SJCRH30 (cell line): ENCODE measurements at regions not wholly inside any gene's neighbourhood (a gene's known extent, or its start where the extent isn't known, plus 50 kb on each side); places are given as distances from the start of the nearest gene placed in this dataset.

ENCODE experiments used
- DNase-seq, 2 experiments: peaks; one replicate each; pipeline ENCODE4 v3.0.0-alpha.2; 2015 to 2020
- H3K27ac ChIP-seq: fragments of 250-450 bp; sonication (Bioruptor Pico); 2 replicates; pipeline ENCODE4 v1.5.1; 2020; ENCODE audit warnings: mild to moderate bottlenecking, moderate library complexity
- H3K27me3 ChIP-seq: fragments of 250-450 bp; sonication (Bioruptor Pico); 2 replicates; pipeline ENCODE4 v1.5.1; 2020; ENCODE audit warnings: mild to moderate bottlenecking, moderate library complexity
- H3K36me3 ChIP-seq: fragments of 250-450 bp; sonication (Bioruptor Pico); 2 replicates; pipeline ENCODE4 v1.5.1; 2020; ENCODE audit warnings: mild to moderate bottlenecking, moderate library complexity
- H3K4me1 ChIP-seq: fragments of 250-450 bp; sonication (Bioruptor Pico); 2 replicates; pipeline ENCODE4 v1.5.1; 2020; ENCODE audit warnings: mild to moderate bottlenecking, moderate library complexity
- H3K4me3 ChIP-seq: fragments of 250-450 bp; sonication (Bioruptor Pico); 2 replicates; pipeline ENCODE4 v1.5.1; 2020; ENCODE audit warnings: mild to moderate bottlenecking, moderate library complexity
- H3K9me3 ChIP-seq: fragments of 250-450 bp; sonication (Bioruptor Pico); replicated peaks from 2 replicates; pipeline ENCODE4 v1.5.1; 2020; ENCODE audit warnings: mild to moderate bottlenecking, moderate library complexity

- Histone ChIP-seq H3K36me3 (no peaks in the 10 kb centered on the region), H3K27ac (no peak overlapping the region), H3K4me3 (no peak overlapping the region), H3K27me3 (no peaks in the 10 kb centered on the region; the same call in none of the 2 replicates), H3K4me1 (no peaks in the 10 kb centered on the region), H3K9me3 (no peaks in the 10 kb centered on the region; the same call in 1 of the 2 replicates)
- DNase-seq, result no peak
These were observed 246.4 kb upstream of the NT5C1B start for GRCh38 chr2:18835787-18836186.

- Histone ChIP-seq H3K27ac (no peak overlapping the region), H3K36me3 (no peaks in the 10 kb centered on the region), H3K27me3 (no peaks in the 10 kb centered on the region; the same call in none of the 2 replicates), H3K9me3 (no peaks in the 10 kb centered on the region; the same call in 1 of the 2 replicates), H3K4me1 (no peaks in the 10 kb centered on the region), H3K4me3 (no peak overlapping the region)
- DNase-seq, result no peak
These were observed 245.0 kb upstream of the NT5C1B start for GRCh38 chr2:18834341-18834740.

- Histone ChIP-seq H3K4me1 (no peaks in the 10 kb centered on the region), H3K9me3 (no peaks in the 10 kb centered on the region; the same call in 1 of the 2 replicates), H3K4me3 (no peak overlapping the region), H3K27ac (no peak overlapping the region), H3K27me3 (no peaks in the 10 kb centered on the region; the same call in none of the 2 replicates), H3K36me3 (no peaks in the 10 kb centered on the region)
- DNase-seq, result no peak
These were observed 244.6 kb upstream of the NT5C1B start for GRCh38 chr2:18833941-18834340.

- DNase-seq, result no peak
- H3K9me3 ChIP-seq, result no peaks in the 10 kb centered on the region; the same call in 1 of the 2 replicates
- no peaks in the 10 kb centered on the region for H3K36me3 ChIP-seq
- H3K4me1 ChIP-seq, result no peaks in the 10 kb centered on the region
- no peaks in the 10 kb centered on the region; the same call in none of the 2 replicates for H3K27me3 ChIP-seq
- no peak overlapping the region for H3K27ac ChIP-seq
- H3K4me3 ChIP-seq, result no peak overlapping the region
These were observed 242.6 kb upstream of the NT5C1B start for GRCh38 chr2:18831916-18832510.

GRCh38 chr2:18830962-18831361, 241.6 kb upstream of the NT5C1B start:
- H3K36me3 ChIP-seq, result no peaks in the 10 kb centered on the region
- H3K9me3 ChIP-seq, result no peaks in the 10 kb centered on the region; the same call in 1 of the 2 replicates
- DNase-seq, result no peak
- H3K4me1 ChIP-seq, result no peaks in the 10 kb centered on the region
- no peak overlapping the region for H3K27ac ChIP-seq
- no peaks in the 10 kb centered on the region; the same call in 1 of the 2 replicates for H3K27me3 ChIP-seq
- H3K4me3 ChIP-seq, result no peak overlapping the region

GRCh38 chr2:18829976-18830375, 240.6 kb upstream of the NT5C1B start:
- no peak overlapping the region for H3K4me3 ChIP-seq
- no peaks in the 10 kb centered on the region for H3K4me1 ChIP-seq
- H3K27ac ChIP-seq, result no peak overlapping the region
- no peak for DNase-seq
- H3K36me3 ChIP-seq, result no peaks in the 10 kb centered on the region
- no peaks in the 10 kb centered on the region for H3K27me3 ChIP-seq
- H3K9me3 ChIP-seq, result no peaks in the 10 kb centered on the region; the same call in 1 of the 2 replicates

GRCh38 chr2:18829251-18829902, 240.0 kb upstream of the NT5C1B start:
- H3K27me3 ChIP-seq, result no peaks in the 10 kb centered on the region
- no peak for DNase-seq
- no peaks in the 10 kb centered on the region for H3K36me3 ChIP-seq
- H3K4me1 ChIP-seq, result no peaks in the 10 kb centered on the region
- no peak overlapping the region for H3K4me3 ChIP-seq
- H3K27ac ChIP-seq, result no peak overlapping the region
- H3K9me3 ChIP-seq, result no peaks in the 10 kb centered on the region; the same call in 1 of the 2 replicates

GRCh38 chr2:18828296-18828695, 238.9 kb upstream of the NT5C1B start:
- H3K4me1 ChIP-seq, result no peaks in the 10 kb centered on the region
- no peaks in the 10 kb centered on the region for H3K36me3 ChIP-seq
- H3K9me3 ChIP-seq, result no peaks in the 10 kb centered on the region; the same call in 1 of the 2 replicates
- no peak overlapping the region for H3K4me3 ChIP-seq
- H3K27ac ChIP-seq, result no peak overlapping the region
- no peak for DNase-seq
- H3K27me3 ChIP-seq, result no peaks in the 10 kb centered on the region

GRCh38 chr2:18825838-18826237, 236.5 kb upstream of the NT5C1B start:
- Histone ChIP-seq H3K27me3 (no peaks in the 10 kb centered on the region), H3K4me1 (no peaks in the 10 kb centered on the region), H3K36me3 (no peaks in the 10 kb centered on the region), H3K9me3 (no peaks in the 10 kb centered on the region), H3K27ac (no peak overlapping the region), H3K4me3 (no peak overlapping the region)
- DNase-seq, result no peak

- H3K4me1 ChIP-seq, result no peaks in the 10 kb centered on the region
- no peaks in the 10 kb centered on the region for H3K9me3 ChIP-seq
- no peak overlapping the region for H3K27ac ChIP-seq
- no peaks in the 10 kb centered on the region for H3K36me3 ChIP-seq
- DNase-seq, result no peak
- no peak overlapping the region for H3K4me3 ChIP-seq
- H3K27me3 ChIP-seq, result no peaks in the 10 kb centered on the region
These were observed 235.5 kb upstream of the NT5C1B start for GRCh38 chr2:18824915-18825314.

GRCh38 chr2:18824325-18824790, 235.0 kb upstream of the NT5C1B start:
- H3K36me3 ChIP-seq, result no peaks in the 10 kb centered on the region
- H3K27ac ChIP-seq, result no peak overlapping the region
- no peaks in the 10 kb centered on the region for H3K4me1 ChIP-seq
- no peaks in the 10 kb centered on the region for H3K27me3 ChIP-seq
- no peak for DNase-seq
- no peaks in the 10 kb centered on the region for H3K9me3 ChIP-seq
- H3K4me3 ChIP-seq, result no peak overlapping the region

GRCh38 chr2:18821431-18821830, 232.1 kb upstream of the NT5C1B start:
- no peak overlapping the region for H3K27ac ChIP-seq
- no peak for DNase-seq
- no peaks in the 10 kb centered on the region for H3K9me3 ChIP-seq
- no peaks in the 10 kb centered on the region for H3K36me3 ChIP-seq
- no peaks in the 10 kb centered on the region for H3K4me1 ChIP-seq
- H3K4me3 ChIP-seq, result no peak overlapping the region
- no peaks in the 10 kb centered on the region for H3K27me3 ChIP-seq

- Histone ChIP-seq H3K27me3 (no peaks in the 10 kb centered on the region), H3K4me1 (no peaks in the 10 kb centered on the region), H3K4me3 (no peak overlapping the region), H3K9me3 (no peaks in the 10 kb centered on the region), H3K36me3 (no peaks in the 10 kb centered on the region), H3K27ac (no peak overlapping the region)
- DNase-seq, result no peak
These were observed 231.6 kb upstream of the NT5C1B start for GRCh38 chr2:18820966-18821365.

GRCh38 chr2:18819566-18819965, 230.2 kb upstream of the NT5C1B start:
- Histone ChIP-seq H3K9me3 (no peaks in the 10 kb centered on the region), H3K4me1 (no peaks in the 10 kb centered on the region), H3K4me3 (no peak overlapping the region), H3K27me3 (no peaks in the 10 kb centered on the region), H3K36me3 (no peaks in the 10 kb centered on the region), H3K27ac (no peak overlapping the region)
- no peak for DNase-seq

GRCh38 chr2:18814387-18814786, 225.0 kb upstream of the NT5C1B start:
- H3K36me3 ChIP-seq, result no peaks in the 10 kb centered on the region
- 0 out of 2 replicates have a peak, but pooled peaks cover 2% of the 10 kb centered on the region for H3K27me3 ChIP-seq
- no peak for DNase-seq
- no peak overlapping the region for H3K4me3 ChIP-seq
- H3K4me1 ChIP-seq, result no peaks in the 10 kb centered on the region
- H3K9me3 ChIP-seq, result no peaks in the 10 kb centered on the region
- H3K27ac ChIP-seq, result no peak overlapping the region
